NCI-H1417 (cell line): ENCODE measurements at regions not wholly inside any gene's neighbourhood (a gene's known extent, or its start where the extent isn't known, plus 50 kb on each side); places are given as distances from the start of the nearest gene placed in this dataset.

Experiments used
- DNase-seq, 3 experiments: peaks; one replicate each; lab custom pipeline; 2025; lab: John Stamatoyannopoulos, UW

DNA sequence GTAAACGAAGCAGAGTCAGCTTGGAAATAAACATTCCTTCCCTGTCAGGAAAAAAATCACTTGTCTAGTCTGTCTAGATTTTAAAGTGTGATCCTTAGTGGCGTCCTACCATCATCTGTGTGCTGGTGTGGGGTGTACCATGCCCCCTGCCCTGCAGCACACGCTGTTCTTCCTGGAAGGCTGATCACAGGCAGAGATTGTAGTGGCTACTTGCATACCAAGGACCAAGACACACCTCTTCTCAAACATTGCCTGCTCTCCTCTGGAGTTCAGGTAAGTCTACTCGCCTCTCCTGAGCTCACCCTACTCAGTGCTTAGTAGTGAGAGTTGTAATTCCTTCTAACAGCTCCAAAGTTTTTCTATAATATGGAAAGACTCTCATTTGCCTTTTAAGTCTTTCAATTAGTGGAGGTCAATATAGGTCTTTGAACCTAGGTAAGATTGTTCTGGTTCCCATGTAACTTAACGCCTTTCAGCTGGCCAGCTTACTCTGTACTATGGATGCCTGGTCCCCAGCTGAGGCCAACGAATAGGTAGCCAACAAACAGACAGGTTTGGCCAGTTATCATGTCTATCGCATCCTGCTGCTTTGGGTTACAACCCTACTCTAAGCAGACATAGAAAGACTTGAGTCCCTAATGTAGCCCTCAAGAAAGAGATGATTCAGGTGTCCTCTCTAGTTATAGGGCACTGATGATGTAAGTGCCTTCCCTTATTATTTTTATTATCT is 55.4 kb downstream of the XCL1 start:
- no peak for DNase-seq

DNA sequence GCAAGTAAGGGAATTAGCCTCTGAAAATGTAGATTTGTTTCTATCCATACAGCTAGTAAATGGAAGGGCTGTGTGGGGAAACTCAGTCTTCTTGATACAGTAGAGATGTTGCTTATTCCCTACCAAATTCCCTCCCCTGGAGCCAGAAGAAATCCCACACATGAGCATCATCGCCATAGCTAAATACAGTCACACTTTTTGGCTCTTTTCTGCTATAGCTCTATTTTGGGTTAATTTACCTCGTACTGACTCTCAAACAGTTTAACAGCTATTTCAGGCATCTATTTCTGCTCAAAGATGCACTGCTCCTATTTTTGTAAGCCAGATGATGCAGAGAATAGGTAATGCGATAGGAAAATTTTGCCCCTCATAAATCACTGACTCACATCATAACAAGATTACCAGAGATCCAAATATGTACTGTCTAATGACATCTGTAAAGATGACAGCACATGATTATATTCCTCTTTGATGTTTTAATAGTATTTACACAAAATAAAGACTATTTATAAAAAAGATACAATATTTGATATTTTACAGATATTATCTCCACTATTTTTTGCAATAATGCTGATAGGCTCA is 58.6 kb downstream of the XCL1 start:
- peak in 1 of 3 experiments; percentile 20 for DNase-seq

DNA sequence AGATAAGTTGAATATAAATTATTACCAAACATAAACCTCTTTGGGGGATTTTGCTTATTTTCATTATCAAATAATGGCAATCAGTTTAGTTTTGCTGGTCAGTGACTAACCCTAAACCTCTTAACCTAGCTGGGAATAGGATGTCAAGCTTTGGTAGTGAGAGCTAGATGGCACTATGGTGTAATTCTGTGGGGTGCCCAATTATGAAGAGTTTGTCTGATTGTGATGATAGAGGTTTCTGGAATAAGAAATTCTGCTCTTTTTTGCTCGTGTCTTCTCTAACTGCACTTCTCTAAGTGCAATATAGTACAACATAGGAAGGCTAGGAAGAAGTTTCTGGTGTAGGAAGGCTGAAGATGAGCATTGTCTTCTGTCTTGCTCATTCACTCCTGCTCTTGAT is 59.8 kb downstream of the XCL1 start:
- DNase-seq, result peak in 2 of 3 experiments; percentile 23 to 31

DNA sequence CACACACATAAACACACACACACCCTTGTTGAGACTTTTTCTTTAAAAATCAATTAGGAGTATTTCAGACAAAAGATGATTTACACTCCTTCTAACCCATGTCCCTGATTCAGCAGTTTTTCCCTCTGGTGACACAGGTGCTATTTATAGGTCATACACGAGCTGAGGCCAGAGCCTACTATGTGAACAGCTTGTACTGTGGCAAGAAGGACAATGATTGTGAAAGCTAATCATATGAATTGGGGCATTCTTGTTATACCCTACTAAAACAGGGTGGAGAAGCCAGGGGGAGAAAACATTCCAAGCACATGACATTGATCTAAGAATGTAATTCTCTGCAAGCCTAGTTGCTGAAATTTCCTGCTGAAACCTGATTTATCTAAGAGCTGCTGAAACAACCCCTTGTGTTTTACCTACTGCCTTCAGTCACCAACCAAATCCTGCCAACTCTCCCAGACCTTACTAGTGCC is 60.3 kb downstream of the XCL1 start:
- DNase-seq, result peak in 1 of 3 experiments; percentile 35

DNA sequence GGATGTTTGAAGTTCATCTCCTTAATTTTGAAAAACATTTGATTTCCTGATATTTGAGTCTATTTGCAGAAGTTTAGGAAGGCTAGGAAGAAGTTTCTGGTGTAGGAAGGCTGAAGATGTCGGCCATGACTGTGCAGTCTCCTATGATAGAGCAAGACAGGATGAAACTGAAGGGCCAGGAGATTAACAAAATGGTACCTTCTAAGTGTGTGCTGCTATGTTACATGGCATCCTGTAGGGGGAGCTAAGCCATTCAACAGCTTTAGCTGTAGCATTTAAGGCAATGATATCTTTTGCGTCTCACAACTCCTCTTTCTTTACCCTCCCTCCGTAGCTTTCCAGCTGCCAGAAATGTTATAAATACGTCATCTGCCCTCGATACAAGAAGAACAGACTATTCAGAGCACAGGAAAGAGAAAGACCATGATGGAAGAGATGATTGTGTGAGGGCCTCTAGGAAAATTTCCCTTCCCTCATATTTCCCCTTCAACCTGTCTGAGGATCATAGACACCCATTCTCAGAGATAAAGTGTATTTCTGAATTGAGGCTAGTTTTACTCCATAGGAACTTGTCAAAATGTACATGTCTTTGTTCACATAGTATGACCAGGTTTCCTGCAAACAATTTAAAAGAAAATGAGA is 61.1 kb downstream of the XCL1 start:
- peak; percentile 4 to 85 (median 51) for DNase-seq

DNA sequence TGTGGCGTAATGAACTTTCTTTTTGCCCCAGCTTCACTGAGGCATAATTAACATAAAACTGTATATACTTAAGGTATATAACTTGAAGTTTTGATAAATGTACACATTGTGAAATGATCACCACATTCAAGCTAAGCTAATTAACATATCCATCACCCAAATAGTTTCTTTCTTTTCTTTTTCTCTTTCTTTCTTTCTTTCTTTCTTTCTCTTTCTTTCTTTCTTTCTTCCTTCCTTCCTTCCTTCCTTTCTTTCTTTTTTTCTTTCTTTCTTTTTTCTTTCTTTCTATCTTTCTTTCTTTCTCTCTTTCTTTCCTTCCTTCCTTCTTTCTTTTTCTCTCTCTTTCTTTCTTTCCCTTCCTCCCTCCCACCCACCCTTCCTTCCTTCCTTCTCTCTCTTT is 62.5 kb downstream of the XCL1 start:
- DNase-seq, result no peak

DNA sequence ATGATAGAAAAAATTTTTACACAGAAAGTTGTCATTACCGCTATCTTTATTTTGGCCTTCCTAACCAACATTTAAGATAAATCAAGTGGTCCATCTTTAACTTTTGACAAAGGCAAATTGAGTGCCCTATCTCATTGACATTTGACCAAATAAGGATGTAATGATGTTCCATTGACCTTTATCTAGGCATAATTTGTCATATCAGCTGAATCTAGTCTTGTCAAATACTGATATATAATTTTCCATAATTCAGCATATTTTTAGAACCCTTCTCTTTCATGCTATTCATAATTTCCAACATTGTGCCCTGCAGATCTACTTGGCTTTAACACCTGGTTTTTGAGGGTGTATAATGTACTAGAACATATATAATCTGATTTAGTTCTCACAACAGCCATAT is 63.8 kb downstream of the XCL1 start:
- DNase-seq, result no peak

DNA sequence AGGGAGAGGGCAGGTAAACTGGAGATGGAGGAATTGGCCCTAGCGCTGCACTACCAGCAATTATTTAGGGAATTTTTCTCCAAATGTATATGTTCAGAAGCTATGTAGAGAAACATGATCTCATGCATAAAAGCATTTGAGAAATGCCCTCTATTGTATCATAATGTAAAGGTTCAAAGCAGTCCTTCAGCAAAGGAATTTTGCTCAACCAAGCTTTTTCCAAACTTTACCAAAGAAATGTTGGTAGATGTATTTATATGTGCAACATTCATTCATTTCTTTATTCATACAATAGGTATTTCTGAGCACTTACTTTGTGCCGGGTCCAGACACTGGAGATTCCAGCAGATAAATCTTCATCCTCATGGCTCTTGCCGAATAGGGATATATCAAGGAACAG is 64.4 kb downstream of the XCL1 start:
- no peak for DNase-seq

DNA sequence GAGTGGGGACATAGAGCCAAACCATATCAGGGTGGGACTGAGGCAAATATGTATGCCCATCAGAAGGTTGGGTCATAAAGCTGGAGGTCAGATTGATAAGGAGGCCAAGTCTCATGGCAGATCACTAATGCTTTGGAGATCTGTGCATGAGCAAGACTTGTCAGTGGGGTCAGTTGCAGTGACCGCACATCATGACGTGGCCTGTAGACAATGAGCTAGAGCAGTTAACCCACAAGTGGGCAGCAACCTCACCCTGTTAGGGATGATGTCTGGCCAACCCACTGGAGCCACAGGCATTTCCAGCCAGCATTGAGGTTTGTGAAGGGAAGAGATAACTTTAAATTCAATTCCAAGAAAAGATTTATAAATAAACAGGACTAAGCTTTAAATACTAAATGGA is 66.7 kb downstream of the XCL1 start:
- no peak for DNase-seq
